ENCODE measurements at regions not wholly inside any gene's neighbourhood (a gene's known extent, or its start where the extent isn't known, plus 50 kb on each side); places are given as distances from the start of the nearest gene placed in this dataset.

DNA sequence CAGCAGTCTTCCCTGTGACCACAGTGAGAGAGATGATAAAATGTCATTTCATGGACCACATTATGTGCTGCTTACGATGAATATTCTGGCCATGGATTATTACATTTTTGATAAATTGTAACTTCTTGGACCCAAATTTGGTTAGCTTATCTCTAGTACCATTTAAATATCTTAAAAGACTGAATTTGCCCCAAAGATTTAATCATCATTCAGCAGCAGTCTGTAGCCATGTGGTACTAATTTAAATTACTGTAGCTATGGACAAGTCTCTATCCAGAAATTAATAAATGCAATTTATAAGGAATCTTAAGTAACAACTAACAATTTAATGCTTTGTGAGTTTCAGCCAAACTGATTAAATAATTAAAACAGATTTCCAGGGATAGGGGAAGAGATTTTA lies 644.9 kb upstream of the FANCL start:
- TF ChIP-seq CTCF (IDR thresholded peaks at IDR 0.05) (no peak), MAX (IDR thresholded peaks at IDR 0.05) (no peak), HDAC2 (IDR thresholded peaks at IDR 0.05) (no peak), NR3C1 (IDR thresholded peaks at IDR 0.05) (no peak), CEBPB (IDR thresholded peaks at IDR 0.05) (no peak), CHD2 (IDR thresholded peaks at IDR 0.05; ENCODE audit: low read length, partially characterized antibody) (no peak), MAZ (IDR thresholded peaks at IDR 0.05; ENCODE audit: borderline replicate concordance, low read depth, low read length) (no peak), MYC (IDR thresholded peaks at IDR 0.05; ENCODE audit: borderline replicate concordance, low read length) (no peak), POLR2A (IDR thresholded peaks at IDR 0.05; ENCODE audit: low read length) (no peak), EP300 (IDR thresholded peaks at IDR 0.05) (no peak), EHF (CRISPR knock-in tag; IDR thresholded peaks at IDR 0.05) (no peak), HES2 (IDR thresholded peaks at IDR 0.05) (no peak), MAFK (IDR thresholded peaks at IDR 0.05; ENCODE audit: partially characterized antibody) (no peak), KDM1A (IDR thresholded peaks at IDR 0.05; ENCODE audit: low read depth) (no peak)

All from A549 (cell line).